Gastroesophageal sphincter (tissue), 3 donors: ENCODE measurements at regions not wholly inside any gene's neighbourhood (a gene's known extent, or its start where the extent isn't known, plus 50 kb on each side); places are given as distances from the start of the nearest gene placed in this dataset.

Experiments used
- CTCF ChIP-seq, 4 experiments: fragments of 200-600 bp in 2 of 4; fragments of 450-650 bp in 2 of 4; sonication (generic) in 1 of 4; IDR thresholded peaks; one replicate each; pipeline ENCODE4 v1.5.1; 2017 to 2019; ENCODE audit warnings: antibody characterized with exemption in 4 of 4, mild to moderate bottlenecking in 2 of 4, moderate library complexity in 2 of 4
- POLR2A ChIP-seq, 2 donors: fragments of 450-650 bp; IDR thresholded peaks; one replicate each; pipeline ENCODE4 v1.6.1; 2017; ENCODE audit warnings: antibody characterized with exemption in 2 of 2, mild to moderate bottlenecking in 2 of 2, moderate library complexity in 1 of 2
- POLR2AphosphoS5 ChIP-seq: sonication (generic); formaldehyde crosslinking; IDR thresholded peaks from one replicate; pipeline ENCODE4 v1.6.1; 2017; ENCODE audit warnings: antibody characterized with exemption

- TF ChIP-seq CTCF (IDR thresholded peaks at IDR 0.05) (no peak), POLR2A (IDR thresholded peaks at IDR 0.05) (no peak), POLR2AphosphoS5 (no peak)
Measured at GRCh38 chr16:85539084-85539483, 74.0 kb upstream of the GSE1 start.
